ENCODE measurements at regions not wholly inside any gene's neighbourhood (a gene's known extent, or its start where the extent isn't known, plus 50 kb on each side); places are given as distances from the start of the nearest gene placed in this dataset.
"Not testable (repeated sequence)": the region's sequence is repeated elsewhere in the genome, so short reads cannot be mapped to it uniquely, and the experiment has no call there.

DNA sequence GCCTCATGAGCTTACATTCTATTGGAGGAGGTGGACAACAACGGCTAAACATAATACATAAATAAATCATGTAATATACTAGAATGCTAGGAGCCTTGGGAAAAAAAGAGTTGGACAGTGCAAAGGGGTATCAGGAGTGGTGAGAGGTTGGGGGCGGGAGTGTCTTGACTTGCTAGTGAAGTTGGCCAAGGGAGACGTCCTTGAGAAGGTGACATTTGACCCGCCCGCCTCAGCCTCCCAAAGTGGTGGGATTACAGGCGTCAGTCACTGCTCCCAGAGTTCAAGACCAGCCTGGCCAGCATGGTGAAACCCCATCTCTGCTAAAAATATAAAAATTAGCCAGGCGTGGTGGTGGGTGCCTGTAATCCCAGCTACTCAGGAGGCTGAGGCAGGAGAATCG lies 172.2 kb upstream of the WSCD1 start:
- TF ChIP-seq, protein P1, sequence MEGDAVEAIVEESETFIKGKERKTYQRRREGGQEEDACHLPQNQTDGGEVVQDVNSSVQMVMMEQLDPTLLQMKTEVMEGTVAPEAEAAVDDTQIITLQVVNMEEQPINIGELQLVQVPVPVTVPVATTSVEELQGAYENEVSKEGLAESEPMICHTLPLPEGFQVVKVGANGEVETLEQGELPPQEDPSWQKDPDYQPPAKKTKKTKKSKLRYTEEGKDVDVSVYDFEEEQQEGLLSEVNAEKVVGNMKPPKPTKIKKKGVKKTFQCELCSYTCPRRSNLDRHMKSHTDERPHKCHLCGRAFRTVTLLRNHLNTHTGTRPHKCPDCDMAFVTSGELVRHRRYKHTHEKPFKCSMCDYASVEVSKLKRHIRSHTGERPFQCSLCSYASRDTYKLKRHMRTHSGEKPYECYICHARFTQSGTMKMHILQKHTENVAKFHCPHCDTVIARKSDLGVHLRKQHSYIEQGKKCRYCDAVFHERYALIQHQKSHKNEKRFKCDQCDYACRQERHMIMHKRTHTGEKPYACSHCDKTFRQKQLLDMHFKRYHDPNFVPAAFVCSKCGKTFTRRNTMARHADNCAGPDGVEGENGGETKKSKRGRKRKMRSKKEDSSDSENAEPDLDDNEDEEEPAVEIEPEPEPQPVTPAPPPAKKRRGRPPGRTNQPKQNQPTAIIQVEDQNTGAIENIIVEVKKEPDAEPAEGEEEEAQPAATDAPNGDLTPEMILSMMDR (IDR thresholded peaks at IDR 0.05; ENCODE audit: low read length), result not testable (repeated sequence)
- TF ChIP-seq EZH2phosphoT487 (IDR thresholded peaks at IDR 0.05; ENCODE audit: low read length), result not testable (repeated sequence)
